NCI-H2227 (cell line): ENCODE measurements at regions not wholly inside any gene's neighbourhood (a gene's known extent, or its start where the extent isn't known, plus 50 kb on each side); places are given as distances from the start of the nearest gene placed in this dataset.
"Not testable (repeated sequence)": the region's sequence is repeated elsewhere in the genome, so short reads cannot be mapped to it uniquely, and the experiment has no call there.

Experiments used
- DNase-seq: peaks from one replicate; lab custom pipeline; 2025; ENCODE audit not compliant: unreplicated experiment; lab: John Stamatoyannopoulos, UW

- DNase-seq, result no peak
Measured at GRCh38 chr2:220320326-220320725, 692.9 kb downstream of the SLC4A3 start.

- no peak for DNase-seq
Measured at GRCh38 chr2:220332886-220333285, 705.5 kb downstream of the SLC4A3 start.

- DNase-seq, result no peak
Measured at GRCh38 chr2:220334210-220334609, 706.8 kb downstream of the SLC4A3 start.

GRCh38 chr2:220334871-220335590 lies 707.6 kb downstream of the SLC4A3 start:
- DNase-seq, result no peak

GRCh38 chr2:220335591-220335915 lies 708.1 kb downstream of the SLC4A3 start:
- no peak for DNase-seq

- no peak for DNase-seq
Measured at GRCh38 chr2:220336771-220337170, 709.3 kb downstream of the SLC4A3 start.

GRCh38 chr2:220337611-220338440 lies 710.4 kb downstream of the SLC4A3 start:
- DNase-seq, result no peak

- DNase-seq, result no peak
Measured at GRCh38 chr2:220341014-220341413, 713.6 kb downstream of the SLC4A3 start.

- no peak for DNase-seq
Measured at GRCh38 chr2:220346919-220347318, 719.5 kb downstream of the SLC4A3 start.

GRCh38 chr2:220347626-220348025 lies 720.2 kb downstream of the SLC4A3 start:
- DNase-seq, result no peak

- DNase-seq, result no peak
Measured at GRCh38 chr2:220348206-220348605, 720.8 kb downstream of the SLC4A3 start.

GRCh38 chr2:220353897-220354296 lies 726.5 kb downstream of the SLC4A3 start:
- no peak for DNase-seq

- no peak for DNase-seq
Measured at GRCh38 chr2:220356076-220356475, 728.6 kb downstream of the SLC4A3 start.

GRCh38 chr2:220365023-220365422 lies 737.6 kb downstream of the SLC4A3 start:
- DNase-seq, result no peak

GRCh38 chr2:220366765-220367164 lies 739.3 kb downstream of the SLC4A3 start:
- no peak for DNase-seq

- no peak for DNase-seq
Measured at GRCh38 chr2:220370764-220371163, 743.3 kb downstream of the SLC4A3 start.

- DNase-seq, result no peak
Measured at GRCh38 chr2:220371211-220371610, 743.8 kb downstream of the SLC4A3 start.

- DNase-seq, result no peak
Measured at GRCh38 chr2:220373878-220374277, 746.4 kb downstream of the SLC4A3 start.

- DNase-seq, result no peak
Measured at GRCh38 chr2:220374282-220374681, 746.9 kb downstream of the SLC4A3 start.

- DNase-seq, result no peak
Measured at GRCh38 chr2:220377482-220378155, 750.2 kb downstream of the SLC4A3 start.

- DNase-seq, result not testable (repeated sequence)
Measured at GRCh38 chr2:220387758-220388157, 760.3 kb downstream of the SLC4A3 start.

- no peak for DNase-seq
Measured at GRCh38 chr2:220393711-220394110, 766.3 kb downstream of the SLC4A3 start.
